Spinal cord (tissue), 9 donors: ENCODE measurements at regions not wholly inside any gene's neighbourhood (a gene's known extent, or its start where the extent isn't known, plus 50 kb on each side); places are given as distances from the start of the nearest gene placed in this dataset.

ENCODE experiments used
- DNase-seq, 6 donors: peaks; one replicate each; pipeline versions ENCODE4 v3.0.0 to v3.0.0-alpha.2; 2013 to 2015; ENCODE audit warnings: low spot score in 6 of 6, low read depth in 4 of 6
- H3K27ac ChIP-seq: one replicate; pipeline ENCODE4 v1.5.1; 2013; ENCODE audit warnings: low read depth, low read length, control low read depth
- H3K27me3 ChIP-seq: one replicate; pipeline ENCODE4 v1.6.1; 2013; ENCODE audit warnings: low read length; ENCODE audit not compliant: control insufficient read depth, insufficient read depth
- H3K36me3 ChIP-seq: one replicate; pipeline ENCODE4 v1.6.1; 2013; ENCODE audit warnings: low read length; ENCODE audit not compliant: control insufficient read depth, insufficient read depth
- H3K4me1 ChIP-seq: one replicate; pipeline ENCODE4 v1.6.1; 2013; ENCODE audit warnings: low read length; ENCODE audit not compliant: control insufficient read depth, insufficient read depth
- H3K4me3 ChIP-seq: one replicate; pipeline ENCODE4 v1.5.1; 2013; ENCODE audit warnings: low read depth, low read length, control low read depth
- H3K9me3 ChIP-seq: one replicate; pipeline ENCODE4 v1.6.1; 2013; ENCODE audit warnings: low read length; ENCODE audit not compliant: control insufficient read depth, insufficient read depth
- WGBS: methylation state at CpG from one replicate; pipeline ENCODE4 v1.1.5; 2013; ENCODE audit warnings: missing lambda C conversion rate; ENCODE audit not compliant: insufficient coverage; 5-methylcytosine and 5-hydroxymethylcytosine counted together
- donor health status: healthy.

GRCh38 chr18:22728481-22729105 lies 204.5 kb upstream of the RBBP8 start:
- Histone ChIP-seq H3K4me3 (no peak overlapping the region), H3K9me3 (no peaks in the 10 kb centered on the region), H3K27me3 (no peaks in the 10 kb centered on the region), H3K36me3 (no peaks in the 10 kb centered on the region), H3K27ac (no peak overlapping the region), H3K4me1 (no peaks in the 10 kb centered on the region)
- DNase-seq, result no peak
- WGBS, result no CpG with 5 or more reads among the region's 1 CpG

- Histone ChIP-seq H3K27me3 (no peaks in the 10 kb centered on the region), H3K27ac (no peak overlapping the region), H3K36me3 (no peaks in the 10 kb centered on the region), H3K4me1 (no peaks in the 10 kb centered on the region), H3K9me3 (no peaks in the 10 kb centered on the region), H3K4me3 (no peak overlapping the region)
- no peak for DNase-seq
- WGBS, result no CpG with 5 or more reads among the region's 2 CpGs
Observed at GRCh38 chr18:22731398-22731797, 201.7 kb upstream of the RBBP8 start.

GRCh38 chr18:22734105-22734661 lies 198.9 kb upstream of the RBBP8 start:
- Histone ChIP-seq H3K27ac (no peak overlapping the region), H3K4me3 (no peak overlapping the region), H3K27me3 (no peaks in the 10 kb centered on the region), H3K36me3 (no peaks in the 10 kb centered on the region), H3K9me3 (no peaks in the 10 kb centered on the region), H3K4me1 (no peaks in the 10 kb centered on the region)
- no peak for DNase-seq
- WGBS, result 60% methylated on average over 1 of the region's 4 CpGs

- H3K27me3 ChIP-seq, result no peaks in the 10 kb centered on the region
- H3K4me3 ChIP-seq, result no peak overlapping the region
- WGBS, result 65% methylated on average over 4 of the region's 7 CpGs
- H3K36me3 ChIP-seq, result no peaks in the 10 kb centered on the region
- no peaks in the 10 kb centered on the region for H3K4me1 ChIP-seq
- no peak overlapping the region for H3K27ac ChIP-seq
- H3K9me3 ChIP-seq, result no peaks in the 10 kb centered on the region
- peak in 1 of 6 donors; percentile 76 for DNase-seq
Observed at GRCh38 chr18:22734791-22735627, 198.1 kb upstream of the RBBP8 start.

- Histone ChIP-seq H3K4me3 (no peak overlapping the region), H3K9me3 (no peaks in the 10 kb centered on the region), H3K27me3 (no peaks in the 10 kb centered on the region), H3K4me1 (no peaks in the 10 kb centered on the region), H3K27ac (no peak overlapping the region), H3K36me3 (no peaks in the 10 kb centered on the region)
- no peak for DNase-seq
- WGBS, result 88% methylated on average over 2 of the region's 3 CpGs
Observed at GRCh38 chr18:22737054-22737453, 196.1 kb upstream of the RBBP8 start.

- DNase-seq, result peak in 1 of 6 donors; percentile 46
- Histone ChIP-seq H3K4me1 (no peaks in the 10 kb centered on the region), H3K4me3 (no peak overlapping the region), H3K27ac (no peak overlapping the region), H3K9me3 (no peaks in the 10 kb centered on the region), H3K36me3 (no peaks in the 10 kb centered on the region), H3K27me3 (no peaks in the 10 kb centered on the region)
- WGBS, result no CpG with 5 or more reads among the region's 2 CpGs
Observed at GRCh38 chr18:22739061-22739642, 194.0 kb upstream of the RBBP8 start.

- Histone ChIP-seq H3K27me3 (no peaks in the 10 kb centered on the region), H3K9me3 (no peaks in the 10 kb centered on the region), H3K36me3 (no peaks in the 10 kb centered on the region), H3K4me1 (no peaks in the 10 kb centered on the region), H3K27ac (no peak overlapping the region), H3K4me3 (no peak overlapping the region)
- no CpG with 5 or more reads among the region's 4 CpGs for WGBS
- no peak for DNase-seq
Observed at GRCh38 chr18:22739789-22740188, 193.3 kb upstream of the RBBP8 start.

- Histone ChIP-seq H3K27ac (no peak overlapping the region), H3K4me3 (no peak overlapping the region), H3K36me3 (no peaks in the 10 kb centered on the region), H3K4me1 (no peaks in the 10 kb centered on the region), H3K27me3 (no peaks in the 10 kb centered on the region), H3K9me3 (no peaks in the 10 kb centered on the region)
- WGBS, result no CpG with 5 or more reads among the region's 3 CpGs
- DNase-seq, result no peak
Observed at GRCh38 chr18:22741318-22741717, 191.8 kb upstream of the RBBP8 start.

GRCh38 chr18:22742409-22742808 lies 190.7 kb upstream of the RBBP8 start:
- Histone ChIP-seq H3K9me3 (no peaks in the 10 kb centered on the region), H3K27ac (no peak overlapping the region), H3K4me1 (no peaks in the 10 kb centered on the region), H3K36me3 (no peaks in the 10 kb centered on the region), H3K27me3 (no peaks in the 10 kb centered on the region), H3K4me3 (no peak overlapping the region)
- 100% methylated on average over 1 of the region's 3 CpGs for WGBS
- peak in 1 of 6 donors; percentile 3 for DNase-seq
